ENCODE measurements at regions not wholly inside any gene's neighbourhood (a gene's known extent, or its start where the extent isn't known, plus 50 kb on each side); places are given as distances from the start of the nearest gene placed in this dataset.
"Not testable (repeated sequence)": the region's sequence is repeated elsewhere in the genome, so short reads cannot be mapped to it uniquely, and the experiment has no call there.

DNA sequence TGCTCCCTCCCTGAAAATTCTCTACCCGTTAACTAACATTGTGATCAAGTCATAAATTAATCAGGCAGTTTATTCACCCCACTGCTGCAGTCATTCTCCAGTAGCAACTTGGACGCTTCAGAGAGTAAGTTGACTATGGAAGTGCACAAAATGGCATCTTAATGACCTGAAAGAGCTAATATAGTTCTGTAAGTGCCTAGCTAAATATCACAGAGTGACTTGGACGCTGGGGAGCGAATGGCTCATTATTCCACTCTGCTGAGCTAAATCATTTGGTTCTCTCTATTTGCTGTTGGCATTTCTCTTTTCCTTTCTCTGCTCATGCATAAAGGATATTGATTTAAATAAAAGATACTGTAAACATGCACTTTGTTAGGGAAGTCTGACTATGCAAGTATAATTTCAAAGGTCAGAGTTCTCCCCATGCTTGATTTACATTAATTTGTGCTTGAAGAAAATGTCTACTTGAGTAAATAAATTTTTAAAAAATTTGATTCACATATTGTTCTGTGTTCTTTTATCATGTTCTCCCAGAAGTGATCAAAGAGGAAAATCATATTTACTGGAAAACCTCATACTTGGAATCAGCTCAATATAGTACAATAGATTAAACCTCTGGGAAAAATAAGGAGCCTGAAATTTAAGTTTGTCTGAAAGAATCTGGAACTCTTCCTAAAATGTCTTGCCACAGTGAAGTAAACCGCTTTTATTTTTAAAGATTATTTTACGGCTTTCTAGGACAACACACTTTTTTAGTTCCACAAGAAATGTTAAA lies 169.5 kb upstream of the HAPLN1 start:
- FAIRE-seq = peak; percentile 98

DNA sequence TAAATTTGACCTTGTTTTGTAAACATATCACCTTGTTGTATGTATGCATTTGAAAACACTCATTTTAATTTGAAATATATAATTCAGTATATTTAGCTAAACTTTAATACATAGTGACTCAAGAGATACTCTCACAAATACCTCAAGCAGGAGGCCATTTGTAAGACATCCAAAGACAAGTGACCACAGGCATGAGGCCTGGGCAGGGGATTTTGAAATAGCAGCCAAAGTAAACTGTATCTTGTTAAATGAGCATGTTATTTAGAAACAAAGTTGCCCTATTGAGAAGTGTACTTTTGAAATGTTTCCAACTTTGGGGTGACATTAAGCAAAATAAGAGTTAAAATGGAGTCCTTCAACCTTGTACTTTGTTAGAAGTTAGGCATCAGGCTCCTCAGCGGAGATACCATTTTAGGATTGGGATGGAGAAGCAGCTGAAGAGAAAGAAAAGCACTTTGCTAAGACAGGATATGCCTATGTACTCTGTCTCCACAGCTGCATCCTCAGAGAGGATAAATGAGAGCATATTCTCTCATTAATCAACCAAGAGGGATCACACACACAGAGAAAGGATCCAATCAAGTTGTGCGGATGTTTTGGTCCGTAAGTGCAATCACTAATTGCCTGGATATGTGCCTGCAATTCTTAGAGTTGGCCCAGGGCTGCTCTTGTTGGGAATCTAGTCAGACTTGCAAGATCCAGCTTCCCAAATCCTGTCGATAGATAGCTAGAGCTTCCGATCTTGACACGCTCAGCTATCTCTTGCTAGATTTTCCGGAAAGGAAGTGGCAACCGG lies 157.5 kb upstream of the HAPLN1 start:
- FAIRE-seq = no peak

DNA sequence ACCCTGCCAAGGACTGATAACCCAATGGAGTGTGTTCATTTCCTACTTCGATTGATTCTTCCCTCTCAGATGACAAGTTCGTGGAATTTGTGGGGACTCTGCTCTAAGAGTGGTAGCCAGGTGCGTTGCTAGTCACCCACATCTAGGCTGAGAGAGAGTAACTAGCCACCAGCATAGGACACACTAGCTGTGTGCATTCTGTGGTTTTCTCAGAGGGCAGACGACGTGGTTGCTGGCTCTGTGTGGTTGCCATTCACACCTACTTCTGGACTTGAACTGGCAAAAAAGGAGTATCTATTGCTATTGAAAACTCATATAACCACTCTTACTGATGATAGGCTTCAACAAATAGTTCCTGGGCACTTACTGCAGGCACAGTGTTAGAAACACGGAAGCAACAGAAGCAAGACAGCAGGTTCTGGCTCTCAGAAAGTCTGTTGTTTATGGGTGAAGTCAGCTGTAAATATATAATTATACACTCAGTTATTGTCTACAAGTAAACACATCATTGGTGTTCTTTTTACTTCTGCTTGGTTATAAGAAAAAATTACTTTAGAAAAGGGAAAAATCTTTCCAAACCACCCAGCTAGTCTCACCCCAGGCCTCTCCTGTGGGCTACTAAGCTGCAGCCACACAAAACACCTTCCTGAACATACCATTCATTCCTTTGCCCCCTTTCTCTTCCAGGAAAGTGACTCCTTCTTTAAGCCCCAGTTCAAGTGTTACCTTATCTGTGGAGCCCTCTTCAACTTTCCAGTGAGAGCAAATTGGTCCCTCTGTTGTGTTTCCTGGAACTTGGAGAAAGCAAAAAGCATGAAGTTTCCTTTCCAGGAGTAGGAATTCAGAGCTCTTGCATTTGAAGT lies 151.1 kb upstream of the HAPLN1 start:
- no peak for FAIRE-seq

DNA sequence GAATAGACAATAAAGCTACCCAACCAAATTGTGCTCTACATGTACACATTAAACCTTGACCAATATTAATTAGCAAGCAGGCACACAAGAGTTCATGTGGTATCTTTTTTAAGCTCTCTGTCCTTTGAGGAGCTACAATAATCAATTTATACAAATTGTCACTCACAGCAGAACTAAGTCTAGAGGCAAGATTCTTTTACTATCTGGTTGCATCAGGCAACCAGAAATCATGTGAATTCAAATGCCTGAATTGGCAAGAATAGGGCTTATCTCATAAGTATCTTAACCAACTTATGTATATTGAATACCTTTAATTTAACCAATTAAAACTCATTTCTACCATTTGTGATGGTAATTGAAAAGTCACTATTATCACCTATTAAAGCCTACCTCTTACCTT lies 145.5 kb upstream of the HAPLN1 start:
- no peak for FAIRE-seq

DNA sequence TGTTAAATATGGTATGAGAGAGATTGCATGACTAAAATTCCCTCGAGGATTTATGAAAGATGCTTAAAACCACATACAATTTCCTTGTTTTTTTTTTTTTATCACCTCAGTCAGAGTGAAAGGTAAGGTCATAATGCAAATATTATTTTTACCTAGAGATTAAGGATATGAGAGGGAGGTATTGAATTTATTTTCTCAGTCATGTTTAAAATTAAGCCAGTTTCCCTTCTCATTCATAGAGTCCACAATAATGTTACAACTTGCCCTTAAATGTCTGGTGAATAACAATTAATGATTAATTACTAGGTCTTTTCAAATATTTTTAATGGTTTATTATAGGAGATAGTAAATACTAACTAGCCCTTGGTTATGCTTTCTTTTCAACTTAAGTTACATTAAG lies 144.9 kb upstream of the HAPLN1 start:
- FAIRE-seq = no peak

DNA sequence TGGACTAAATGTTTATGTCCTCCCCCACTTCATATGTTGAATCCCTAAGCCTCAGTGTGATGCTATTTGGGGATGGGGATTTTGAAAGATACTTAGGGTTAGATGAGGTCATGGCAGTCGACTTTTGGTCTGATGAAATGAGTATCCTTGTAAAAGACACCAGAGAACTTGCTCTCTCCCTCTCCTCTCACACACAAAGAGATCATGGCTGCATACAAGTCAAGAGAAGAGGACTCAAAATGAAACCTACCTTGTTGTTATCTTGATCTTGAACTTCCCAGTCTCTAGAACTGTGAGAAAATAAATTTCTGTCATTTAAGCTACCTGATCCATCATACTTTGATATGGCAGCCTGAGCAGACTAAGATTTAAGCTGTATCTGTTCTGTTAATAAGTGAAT lies 144.0 kb upstream of the HAPLN1 start:
- no peak for FAIRE-seq

DNA sequence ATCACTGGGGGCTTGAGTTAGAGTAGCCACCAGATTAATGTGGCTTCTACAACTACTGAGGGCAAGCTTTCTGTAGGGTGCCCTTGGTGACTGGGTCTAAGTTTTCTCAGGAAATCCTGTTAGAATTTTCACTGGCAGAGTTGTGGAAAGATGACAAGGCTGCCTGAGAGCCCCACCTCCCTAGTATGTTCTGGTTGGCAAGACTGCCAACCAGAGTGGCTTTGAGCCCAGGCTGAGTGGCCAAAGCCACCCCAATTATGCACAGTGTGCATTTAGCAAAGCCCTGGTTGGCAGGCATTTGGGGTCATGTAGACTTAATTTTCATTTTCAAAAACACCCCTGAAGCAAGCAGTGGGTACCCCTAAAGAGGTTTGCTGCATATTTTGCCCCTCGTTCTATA lies 136.7 kb upstream of the HAPLN1 start:
- no peak for FAIRE-seq

DNA sequence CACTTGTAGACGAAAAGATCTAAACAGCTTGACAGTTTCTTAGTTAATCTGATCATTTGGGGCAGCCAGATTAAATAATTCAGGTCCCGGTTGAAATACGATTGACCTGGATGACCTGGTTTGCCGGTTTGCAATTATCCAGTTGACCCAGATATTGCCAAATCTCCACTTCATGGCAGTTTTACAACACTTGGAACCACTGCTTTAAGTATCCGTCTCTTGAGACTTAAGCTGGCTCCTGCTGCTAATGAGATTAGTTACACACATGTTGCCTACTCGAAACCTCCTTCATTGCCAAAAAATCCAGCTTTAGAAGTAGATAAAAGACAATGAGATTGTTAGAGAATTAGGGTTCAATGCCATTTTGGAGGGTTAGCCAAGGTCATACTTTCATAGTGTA lies 136.2 kb upstream of the HAPLN1 start:
- no peak for FAIRE-seq

DNA sequence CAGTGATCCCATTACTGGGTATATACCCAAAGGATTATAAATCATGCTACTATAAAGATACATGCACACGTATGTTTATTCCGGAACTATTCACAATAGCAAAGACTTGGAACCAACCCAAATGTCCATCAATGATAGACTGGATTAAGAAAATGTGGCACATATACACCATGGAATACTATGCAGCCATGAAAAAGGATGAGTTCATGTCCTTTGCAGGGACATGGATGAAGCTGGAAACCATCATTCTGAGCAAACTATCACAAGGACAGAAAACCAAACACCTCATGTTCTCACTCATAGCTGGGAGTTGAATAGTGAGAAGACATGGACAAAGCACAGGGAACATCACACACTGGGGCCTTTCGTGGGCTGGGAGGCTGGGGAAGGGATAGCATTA lies 129.8 kb upstream of the HAPLN1 start:
- FAIRE-seq = not testable (repeated sequence)

DNA sequence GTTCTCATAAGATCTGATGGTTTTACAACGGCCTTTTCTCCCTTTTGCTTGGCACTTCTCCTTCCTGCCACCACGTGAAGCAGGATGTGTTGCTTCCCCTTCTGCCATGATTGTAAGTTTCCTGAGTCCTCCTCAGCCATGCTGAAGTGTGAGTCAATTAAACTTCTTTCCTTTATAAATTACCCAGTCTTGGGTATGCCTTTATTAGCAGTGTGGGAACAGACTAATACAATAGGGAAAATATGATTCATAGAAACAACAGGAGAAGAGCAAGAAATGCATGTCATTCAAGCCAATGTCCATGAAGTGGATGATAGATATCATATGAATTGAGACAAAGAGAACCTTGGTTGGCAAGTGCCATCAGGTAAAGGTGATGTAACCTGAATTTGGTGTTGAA lies 128.3 kb upstream of the HAPLN1 start:
- FAIRE-seq = no peak

DNA sequence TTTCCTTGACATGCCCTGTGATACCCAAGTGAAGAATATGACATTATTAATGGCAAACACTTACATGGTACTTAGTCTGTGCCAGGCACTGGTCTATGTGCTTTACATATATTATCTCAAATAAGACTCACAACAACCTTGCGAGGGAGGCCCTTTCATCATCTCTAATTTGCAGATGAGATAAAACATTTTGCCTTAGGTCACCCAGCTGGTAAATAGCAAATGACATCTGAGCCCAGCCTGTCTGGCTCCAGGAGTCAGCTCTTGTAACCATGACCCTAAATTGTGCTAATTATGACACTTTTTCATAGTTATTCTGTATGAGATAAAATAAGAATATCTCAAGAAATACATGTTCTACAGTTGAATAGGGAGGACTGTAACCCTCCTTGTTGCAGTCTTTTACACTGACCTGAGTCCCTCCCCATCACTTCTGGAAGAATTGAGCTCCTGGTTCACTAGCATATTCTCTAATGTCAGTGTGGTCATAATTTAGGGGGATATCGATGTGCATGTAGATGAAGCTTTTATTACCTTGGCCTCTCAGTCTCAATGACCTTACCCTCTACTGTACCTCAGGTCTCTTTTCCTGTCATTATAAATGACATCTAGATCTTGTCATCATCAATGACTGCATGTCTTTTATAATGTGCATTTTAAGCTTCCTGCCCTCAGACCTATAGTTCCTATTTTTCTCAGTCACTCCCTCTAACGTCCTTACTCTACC lies 126.1 kb upstream of the HAPLN1 start:
- FAIRE-seq = no peak

DNA sequence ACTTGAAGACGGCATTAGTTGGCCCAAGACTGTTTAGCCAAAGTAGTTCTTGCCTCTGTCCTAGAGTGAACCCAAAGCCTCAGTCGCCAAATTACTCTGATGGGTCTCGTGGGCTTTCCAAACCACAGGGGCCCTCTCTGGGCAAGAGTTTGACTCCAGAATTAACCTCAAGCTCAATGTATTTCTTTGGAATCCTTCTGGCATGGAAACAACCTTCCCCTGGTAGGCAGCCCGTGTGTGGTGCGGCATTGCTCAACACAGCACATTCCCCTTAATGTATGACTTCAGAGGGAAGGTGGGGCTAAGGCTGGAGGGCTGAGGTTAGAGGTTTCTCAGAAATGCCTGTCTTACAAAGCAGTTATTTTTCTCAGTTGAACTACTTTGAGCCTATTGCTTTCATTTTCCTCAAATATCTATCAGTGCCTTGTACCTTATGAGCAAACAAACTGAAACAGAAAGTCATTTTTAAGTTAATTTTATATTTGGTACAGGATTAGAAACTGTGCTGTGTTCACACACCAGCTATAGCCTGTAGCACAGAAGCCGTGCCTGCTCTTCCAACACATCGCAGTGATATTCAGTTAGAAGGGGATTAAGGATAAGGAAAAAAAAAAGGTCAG lies 123.9 kb upstream of the HAPLN1 start:
- no peak for FAIRE-seq

DNA sequence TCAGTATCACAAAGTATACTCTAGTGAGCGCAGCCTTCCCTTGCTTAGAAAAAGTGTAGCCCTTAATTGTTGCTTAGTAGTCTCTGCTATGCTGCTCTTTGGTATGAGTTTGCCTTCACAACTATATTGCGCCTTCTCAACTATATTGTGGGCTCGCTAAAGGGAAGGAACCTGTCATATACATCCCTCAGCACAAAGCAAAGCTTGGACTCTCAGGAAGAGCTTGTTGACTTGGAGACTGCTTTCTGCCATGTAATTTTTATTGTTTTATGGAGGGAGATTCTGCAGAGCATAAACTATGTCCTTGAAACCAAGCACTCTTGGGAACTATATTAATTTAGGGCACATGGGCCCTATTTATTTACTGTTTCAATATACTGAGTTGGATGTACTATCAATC lies 119.1 kb upstream of the HAPLN1 start:
- FAIRE-seq = no peak

DNA sequence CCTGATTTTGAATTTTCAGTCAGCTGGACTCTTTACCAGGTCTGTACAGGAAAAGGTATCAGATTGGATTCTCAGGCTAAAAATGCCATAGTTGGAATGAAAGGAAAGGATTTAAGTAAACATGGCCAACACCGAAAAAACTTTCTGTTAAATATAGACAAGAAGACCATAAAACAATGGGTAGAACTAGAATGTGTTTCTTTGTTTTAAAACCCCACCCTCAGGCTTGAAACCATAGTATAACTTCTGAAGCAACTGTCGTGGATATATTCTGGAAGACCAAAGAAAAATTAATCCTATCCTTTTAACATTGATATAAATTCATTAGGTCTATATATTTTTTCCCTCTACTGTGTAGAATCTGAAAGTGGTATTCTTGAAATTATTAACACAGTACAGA lies 118.6 kb upstream of the HAPLN1 start:
- no peak for FAIRE-seq

DNA sequence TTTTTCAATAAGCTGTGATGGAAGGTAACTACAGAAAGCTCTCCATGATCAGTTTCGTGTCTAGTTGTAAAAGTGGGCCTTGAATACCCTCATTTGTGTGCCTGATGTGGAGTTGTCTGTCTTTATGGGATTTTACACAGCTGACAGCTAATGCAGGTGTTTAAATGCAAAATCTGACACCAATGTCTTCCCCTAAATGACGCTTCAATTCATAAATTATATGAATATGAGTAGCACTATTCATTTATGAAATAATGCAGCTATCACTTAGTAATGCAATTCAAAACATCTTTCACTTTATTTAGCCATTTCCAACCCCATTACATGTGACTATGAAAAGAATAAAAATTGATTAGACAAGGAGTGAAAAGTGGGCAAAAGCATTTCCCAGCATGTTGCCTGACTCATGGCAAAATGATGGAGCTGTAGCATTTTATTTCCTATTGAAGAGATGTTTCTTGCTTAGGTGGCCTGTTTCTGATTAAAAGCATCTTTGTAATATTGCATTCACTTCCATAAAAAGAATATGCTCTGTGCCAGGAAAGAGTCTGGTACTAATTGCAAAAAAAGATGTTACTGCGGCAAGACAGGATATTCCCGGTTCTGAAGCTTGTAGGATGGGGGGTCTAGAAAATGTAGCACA lies 116.7 kb upstream of the HAPLN1 start:
- no peak for FAIRE-seq

DNA sequence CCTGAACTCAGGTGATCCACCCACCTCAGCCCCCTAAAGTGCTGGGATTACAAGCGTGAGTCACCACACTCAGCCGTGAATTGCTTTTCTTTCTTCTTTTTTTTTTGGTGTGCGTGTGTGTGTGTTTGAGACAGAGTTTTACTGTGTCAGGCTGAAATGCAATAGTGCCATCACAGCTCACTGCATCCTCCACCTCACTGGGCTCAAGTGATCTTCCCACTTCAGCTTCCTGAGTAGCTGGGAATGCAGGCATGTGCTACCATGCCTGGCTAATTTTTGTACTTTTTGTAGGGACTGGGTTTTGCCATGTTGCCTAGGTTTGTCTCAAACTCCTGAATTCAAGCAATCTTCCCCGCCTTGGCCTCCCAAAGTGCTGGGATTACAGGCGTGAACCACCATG lies 113.7 kb upstream of the HAPLN1 start:
- FAIRE-seq = no peak

DNA sequence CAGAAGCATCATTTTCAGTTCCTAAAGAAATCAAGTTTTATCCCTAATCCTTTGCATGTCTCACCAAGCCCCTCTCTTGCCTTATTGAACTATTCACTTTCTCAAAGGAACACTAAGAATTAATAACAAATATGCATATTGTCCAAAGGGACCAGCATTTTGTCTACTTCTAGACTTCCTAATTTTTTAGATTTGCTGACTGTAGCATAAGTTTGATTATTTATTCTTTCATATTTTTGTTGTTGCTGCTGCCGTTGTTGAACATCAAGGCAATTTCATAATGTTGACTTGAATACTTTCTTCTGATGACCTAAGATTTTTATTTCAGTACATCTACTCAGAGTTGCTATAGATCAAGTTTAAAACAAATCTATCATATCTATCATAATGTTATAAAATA lies 111.2 kb upstream of the HAPLN1 start:
- no peak for FAIRE-seq

DNA sequence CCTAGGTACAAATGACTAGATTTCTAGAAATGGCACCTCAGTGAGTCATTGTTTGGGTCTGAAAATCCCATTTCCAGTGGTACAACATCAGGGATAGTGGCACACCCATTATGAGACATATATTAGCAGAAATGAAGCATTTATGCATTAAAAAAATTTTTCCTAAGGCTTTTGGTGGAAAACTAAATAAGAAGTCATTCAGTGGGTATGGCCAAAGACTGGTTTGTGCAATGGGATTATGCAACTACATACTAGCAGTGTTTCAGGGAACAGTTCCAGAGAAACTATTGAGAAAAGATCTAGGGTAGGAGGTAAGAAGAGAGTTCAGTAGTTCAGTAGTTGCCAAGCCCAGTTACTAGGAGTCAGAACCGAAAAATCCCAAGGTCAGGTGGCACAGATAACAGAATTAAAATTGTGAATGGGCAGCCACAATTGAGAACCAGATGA lies 106.5 kb upstream of the HAPLN1 start:
- no peak for FAIRE-seq

DNA sequence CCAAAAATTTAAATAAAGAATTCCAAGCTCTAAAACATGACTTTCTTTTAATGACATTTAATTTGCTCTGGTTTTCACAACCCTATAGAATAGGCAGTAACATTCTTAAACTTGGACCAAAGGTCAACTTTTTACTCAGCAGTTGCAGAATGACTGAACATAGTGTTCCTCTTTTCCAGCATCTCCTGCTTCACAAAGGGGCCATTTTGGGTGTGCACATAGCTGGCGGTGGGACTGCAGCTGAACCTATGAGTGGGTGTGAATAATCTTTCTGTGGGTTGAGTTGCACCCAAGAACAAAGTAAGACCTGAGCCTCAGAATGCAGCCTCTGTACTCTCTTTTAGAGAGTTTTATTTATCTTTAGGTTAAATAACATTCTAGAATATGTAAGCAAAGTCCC lies 96.9 kb upstream of the HAPLN1 start:
- FAIRE-seq = no peak

DNA sequence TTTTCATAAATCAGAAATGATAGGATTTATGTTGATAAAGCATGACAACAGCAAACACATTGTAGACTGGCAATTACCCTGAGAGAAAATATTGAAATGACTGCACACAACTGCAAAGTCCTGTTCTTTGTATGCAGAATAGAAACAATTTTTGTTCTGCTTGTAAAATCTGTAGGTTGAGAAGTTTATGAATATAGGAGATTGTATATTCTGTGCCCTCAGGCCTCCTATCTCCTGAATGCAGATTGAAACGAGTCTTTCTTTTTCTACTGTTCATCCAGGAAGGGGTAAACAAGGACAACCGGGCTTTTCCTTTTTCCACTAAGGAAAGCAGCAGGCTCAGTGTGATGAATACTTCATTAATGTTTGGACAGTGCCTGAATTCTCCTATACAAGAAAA lies 95.0 kb upstream of the HAPLN1 start:
- no peak for FAIRE-seq

DNA sequence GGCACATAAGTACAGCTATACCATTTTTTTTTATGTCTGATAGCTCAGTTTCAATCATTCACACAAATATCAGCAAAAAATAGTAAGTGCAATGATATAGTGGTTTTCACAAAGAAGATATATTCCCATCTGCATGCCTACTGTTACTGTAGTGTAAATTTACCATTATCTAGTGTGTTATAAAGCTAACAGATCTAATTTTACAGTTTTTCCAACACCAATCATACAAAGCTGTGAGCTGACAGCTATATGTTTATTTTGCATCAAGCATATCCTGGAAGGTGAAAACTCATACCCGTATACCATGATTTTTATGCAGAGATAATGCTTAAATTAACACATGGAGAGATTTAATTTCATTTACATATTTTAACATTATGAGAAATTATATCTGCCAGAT lies 89.9 kb upstream of the HAPLN1 start:
- no peak for FAIRE-seq

DNA sequence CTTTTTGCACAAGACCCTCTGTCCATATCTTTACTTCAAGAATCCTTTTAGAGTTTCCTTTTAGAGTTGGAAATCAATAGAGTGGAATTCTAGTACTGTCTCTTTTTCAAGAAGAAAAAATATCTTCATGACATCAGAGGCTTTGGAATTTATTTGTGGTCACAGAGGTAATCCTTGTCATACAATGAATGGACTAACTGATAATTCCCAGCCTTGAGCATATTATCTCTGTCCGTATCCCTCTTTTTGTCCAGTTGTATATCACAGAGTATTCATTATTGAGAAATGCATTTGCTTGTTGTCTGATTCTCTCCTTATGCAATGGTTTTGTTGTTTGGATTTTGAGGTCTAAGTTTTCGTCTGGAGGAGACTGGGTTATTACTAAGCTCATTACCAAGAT lies 82.0 kb upstream of the HAPLN1 start:
- FAIRE-seq = no peak

Measured in islet of Langerhans (tissue), 1 donor.